GM23338 (cell line): ENCODE measurements at regions not wholly inside any gene's neighbourhood (a gene's known extent, or its start where the extent isn't known, plus 50 kb on each side); places are given as distances from the start of the nearest gene placed in this dataset.

Source experiments
- ATAC-seq: fragments of 200-7000 bp; cut with Tn5 transposase; 3 replicates; pipeline ENCODE4 v1.9.1; 2020
- DNase-seq: peaks from one replicate; pipeline ENCODE4 v3.0.0-alpha.2; 2015; ENCODE audit warnings: low spot score
- H2AFZ ChIP-seq: fragments of 200-600 bp; sonication (generic); 2 replicates; pipeline ENCODE4 v1.8.0; 2016; ENCODE audit warnings: antibody characterized with exemption, mild to moderate bottlenecking, moderate library complexity
- H3F3A ChIP-seq: fragments of 200-600 bp; sonication (generic); replicated peaks from 2 replicates; pipeline ENCODE4 v1.8.0; 2017; ENCODE audit warnings: antibody characterized with exemption, mixed run types, low read depth
- H3K27ac ChIP-seq: fragments of 200-600 bp; sonication (generic); 2 replicates; pipeline ENCODE4 v1.6.1; 2016; ENCODE audit warnings: low read depth
- H3K27me3 ChIP-seq: fragments of 200-600 bp; sonication (generic); 2 replicates; pipeline ENCODE4 v1.8.0; 2016; ENCODE audit warnings: mild to moderate bottlenecking, mixed run types, moderate library complexity; ENCODE audit not compliant: insufficient read depth
- H3K36me3 ChIP-seq: fragments of 200-600 bp; sonication (generic); 2 replicates; pipeline ENCODE4 v1.8.0; 2016; ENCODE audit warnings: mild to moderate bottlenecking; ENCODE audit not compliant: insufficient read depth
- H3K4me1 ChIP-seq: fragments of 200-600 bp; sonication (generic); 2 replicates; pipeline ENCODE4 v1.8.0; 2016; ENCODE audit warnings: mild to moderate bottlenecking, moderate library complexity; ENCODE audit not compliant: insufficient read depth
- H3K4me2 ChIP-seq: fragments of 200-600 bp; sonication (generic); 2 replicates; pipeline ENCODE4 v1.7.1; 2017; ENCODE audit warnings: mixed run types
- H3K4me3 ChIP-seq: fragments of 200-600 bp; sonication (generic); 2 replicates; pipeline ENCODE4 v1.6.1; 2016; ENCODE audit warnings: mixed run types
- H3K79me2 ChIP-seq: fragments of 200-600 bp; sonication (generic); replicated peaks from 2 replicates; pipeline ENCODE4 v1.8.0; 2017; ENCODE audit warnings: mild to moderate bottlenecking; ENCODE audit not compliant: insufficient read depth
- H3K9me2 ChIP-seq: fragments of 200-600 bp; sonication (generic); 2 replicates; pipeline ENCODE4 v1.8.0; 2017; ENCODE audit not compliant: insufficient read depth
- H4K20me1 ChIP-seq: fragments of 200-600 bp; sonication (generic); replicated peaks from 2 replicates; pipeline ENCODE4 v1.8.0; 2017; ENCODE audit warnings: mild to moderate bottlenecking; ENCODE audit not compliant: insufficient read depth
- H3K27ac Mint-ChIP-seq: 2 replicates; pipeline ENCODE4 v1.8.0; 2020; ENCODE audit warnings: inconsistent platforms, mild to moderate bottlenecking, moderate library complexity, mixed read lengths
- H3K27me3 Mint-ChIP-seq: 3 replicates; pipeline ENCODE4 v1.8.0; 2022; ENCODE audit warnings: low read depth, mild to moderate bottlenecking, moderate library complexity, mixed read lengths, inconsistent platforms; ENCODE audit not compliant: insufficient read depth, poor library complexity
- H3K36me3 Mint-ChIP-seq: 3 replicates; pipeline ENCODE4 v1.8.0; 2021; ENCODE audit warnings: low read depth, mild to moderate bottlenecking, inconsistent platforms, moderate library complexity, mixed read lengths
- H3K4me1 Mint-ChIP-seq: 3 replicates; pipeline ENCODE4 v1.8.0; 2020; ENCODE audit warnings: mild to moderate bottlenecking, inconsistent platforms, mixed read lengths
- H3K4me3 Mint-ChIP-seq: 3 replicates; pipeline ENCODE4 v1.8.0; 2021; ENCODE audit warnings: moderate library complexity, mild to moderate bottlenecking, inconsistent platforms, mixed read lengths
- H3K9me3 Mint-ChIP-seq: 3 replicates; pipeline ENCODE4 v1.8.0; 2020; ENCODE audit warnings: moderate library complexity, mild to moderate bottlenecking, inconsistent platforms, mixed read lengths
- ETS1 ChIP-seq: IDR thresholded peaks from 2 replicates; pipeline ENCODE4 v1.6.1; 2016; ENCODE audit warnings: antibody characterized with exemption
- STAT1 ChIP-seq: IDR thresholded peaks from one replicate; pipeline ENCODE4 v1.6.1; 2016; ENCODE audit warnings: antibody characterized with exemption; ENCODE audit not compliant: unreplicated experiment
- ZNF331 ChIP-seq: fragments of 250-450 bp; sonication (Bioruptor Pico); IDR thresholded peaks from 2 replicates; pipeline ENCODE4 v1.5.0; 2020; ENCODE audit warnings: low read depth, mild to moderate bottlenecking, moderate library complexity
- TF ChIP-seq, protein P1 (sequence below): fragments of 250-450 bp; sonication (Bioruptor Pico); IDR thresholded peaks from 2 replicates; pipeline ENCODE4 v1.5.0; 2020; ENCODE audit warnings: mild to moderate bottlenecking, moderate library complexity
- TF ChIP-seq, protein P2 (sequence below), 2 experiments: fragments of 200-600 bp in 1 of 2; sonication (generic) in 1 of 2; conservative IDR thresholded peaks; 2 replicates each; pipeline versions ENCODE4 v1.5.1 to v1.6.1; 2016 to 2017; ENCODE audit warnings: antibody characterized with exemption in 2 of 2, low read depth in 2 of 2, mild to moderate bottlenecking in 2 of 2, moderate library complexity in 1 of 2

DNA sequence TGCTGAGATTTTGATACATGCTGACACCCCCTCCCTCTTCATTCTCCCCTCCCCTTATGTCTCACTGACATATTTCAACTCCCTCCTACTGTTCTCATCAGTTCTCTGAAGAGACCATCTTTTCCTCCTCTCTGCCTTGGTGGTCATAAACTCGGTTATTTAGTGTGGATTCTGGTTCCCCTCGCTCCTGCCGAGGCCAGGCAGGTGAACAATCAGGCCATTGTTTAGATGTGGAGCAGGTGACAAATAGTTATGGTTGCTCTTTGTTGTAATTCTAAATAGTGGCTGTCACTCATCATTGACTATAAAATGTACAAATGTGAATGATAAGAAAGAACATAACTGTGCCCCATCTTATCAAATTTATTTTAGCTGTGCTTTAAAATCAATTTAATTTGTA is 324.6 kb downstream of the BCOR start (continued):
- TF ChIP-seq, protein P1, sequence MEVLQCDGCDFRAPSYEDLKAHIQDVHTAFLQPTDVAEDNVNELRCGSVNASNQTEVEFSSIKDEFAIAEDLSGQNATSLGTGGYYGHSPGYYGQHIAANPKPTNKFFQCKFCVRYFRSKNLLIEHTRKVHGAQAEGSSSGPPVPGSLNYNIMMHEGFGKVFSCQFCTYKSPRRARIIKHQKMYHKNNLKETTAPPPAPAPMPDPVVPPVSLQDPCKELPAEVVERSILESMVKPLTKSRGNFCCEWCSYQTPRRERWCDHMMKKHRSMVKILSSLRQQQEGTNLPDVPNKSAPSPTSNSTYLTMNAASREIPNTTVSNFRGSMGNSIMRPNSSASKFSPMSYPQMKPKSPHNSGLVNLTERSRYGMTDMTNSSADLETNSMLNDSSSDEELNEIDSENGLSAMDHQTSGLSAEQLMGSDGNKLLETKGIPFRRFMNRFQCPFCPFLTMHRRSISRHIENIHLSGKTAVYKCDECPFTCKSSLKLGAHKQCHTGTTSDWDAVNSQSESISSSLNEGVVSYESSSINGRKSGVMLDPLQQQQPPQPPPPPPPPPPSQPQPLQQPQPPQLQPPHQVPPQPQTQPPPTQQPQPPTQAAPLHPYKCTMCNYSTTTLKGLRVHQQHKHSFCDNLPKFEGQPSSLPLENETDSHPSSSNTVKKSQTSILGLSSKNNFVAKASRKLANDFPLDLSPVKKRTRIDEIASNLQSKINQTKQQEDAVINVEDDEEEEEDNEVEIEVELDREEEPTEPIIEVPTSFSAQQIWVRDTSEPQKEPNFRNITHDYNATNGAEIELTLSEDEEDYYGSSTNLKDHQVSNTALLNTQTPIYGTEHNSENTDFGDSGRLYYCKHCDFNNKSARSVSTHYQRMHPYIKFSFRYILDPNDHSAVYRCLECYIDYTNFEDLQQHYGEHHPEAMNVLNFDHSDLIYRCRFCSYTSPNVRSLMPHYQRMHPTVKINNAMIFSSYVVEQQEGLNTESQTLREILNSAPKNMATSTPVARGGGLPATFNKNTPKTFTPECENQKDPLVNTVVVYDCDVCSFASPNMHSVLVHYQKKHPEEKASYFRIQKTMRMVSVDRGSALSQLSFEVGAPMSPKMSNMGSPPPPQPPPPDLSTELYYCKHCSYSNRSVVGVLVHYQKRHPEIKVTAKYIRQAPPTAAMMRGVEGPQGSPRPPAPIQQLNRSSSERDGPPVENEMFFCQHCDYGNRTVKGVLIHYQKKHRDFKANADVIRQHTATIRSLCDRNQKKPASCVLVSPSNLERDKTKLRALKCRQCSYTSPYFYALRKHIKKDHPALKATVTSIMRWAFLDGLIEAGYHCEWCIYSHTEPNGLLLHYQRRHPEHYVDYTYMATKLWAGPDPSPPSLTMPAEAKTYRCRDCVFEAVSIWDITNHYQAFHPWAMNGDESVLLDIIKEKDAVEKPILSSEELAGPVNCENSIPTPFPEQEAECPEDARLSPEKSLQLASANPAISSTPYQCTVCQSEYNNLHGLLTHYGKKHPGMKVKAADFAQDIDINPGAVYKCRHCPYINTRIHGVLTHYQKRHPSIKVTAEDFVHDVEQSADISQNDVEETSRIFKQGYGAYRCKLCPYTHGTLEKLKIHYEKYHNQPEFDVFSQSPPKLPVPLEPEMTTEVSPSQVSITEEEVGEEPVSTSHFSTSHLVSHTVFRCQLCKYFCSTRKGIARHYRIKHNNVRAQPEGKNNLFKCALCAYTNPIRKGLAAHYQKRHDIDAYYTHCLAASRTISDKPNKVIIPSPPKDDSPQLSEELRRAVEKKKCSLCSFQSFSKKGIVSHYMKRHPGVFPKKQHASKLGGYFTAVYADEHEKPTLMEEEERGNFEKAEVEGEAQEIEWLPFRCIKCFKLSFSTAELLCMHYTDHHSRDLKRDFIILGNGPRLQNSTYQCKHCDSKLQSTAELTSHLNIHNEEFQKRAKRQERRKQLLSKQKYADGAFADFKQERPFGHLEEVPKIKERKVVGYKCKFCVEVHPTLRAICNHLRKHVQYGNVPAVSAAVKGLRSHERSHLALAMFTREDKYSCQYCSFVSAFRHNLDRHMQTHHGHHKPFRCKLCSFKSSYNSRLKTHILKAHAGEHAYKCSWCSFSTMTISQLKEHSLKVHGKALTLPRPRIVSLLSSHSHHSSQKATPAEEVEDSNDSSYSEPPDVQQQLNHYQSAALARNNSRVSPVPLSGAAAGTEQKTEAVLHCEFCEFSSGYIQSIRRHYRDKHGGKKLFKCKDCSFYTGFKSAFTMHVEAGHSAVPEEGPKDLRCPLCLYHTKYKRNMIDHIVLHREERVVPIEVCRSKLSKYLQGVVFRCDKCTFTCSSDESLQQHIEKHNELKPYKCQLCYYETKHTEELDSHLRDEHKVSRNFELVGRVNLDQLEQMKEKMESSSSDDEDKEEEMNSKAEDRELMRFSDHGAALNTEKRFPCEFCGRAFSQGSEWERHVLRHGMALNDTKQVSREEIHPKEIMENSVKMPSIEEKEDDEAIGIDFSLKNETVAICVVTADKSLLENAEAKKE (CRISPR knock-in tag): no peak

DNA sequence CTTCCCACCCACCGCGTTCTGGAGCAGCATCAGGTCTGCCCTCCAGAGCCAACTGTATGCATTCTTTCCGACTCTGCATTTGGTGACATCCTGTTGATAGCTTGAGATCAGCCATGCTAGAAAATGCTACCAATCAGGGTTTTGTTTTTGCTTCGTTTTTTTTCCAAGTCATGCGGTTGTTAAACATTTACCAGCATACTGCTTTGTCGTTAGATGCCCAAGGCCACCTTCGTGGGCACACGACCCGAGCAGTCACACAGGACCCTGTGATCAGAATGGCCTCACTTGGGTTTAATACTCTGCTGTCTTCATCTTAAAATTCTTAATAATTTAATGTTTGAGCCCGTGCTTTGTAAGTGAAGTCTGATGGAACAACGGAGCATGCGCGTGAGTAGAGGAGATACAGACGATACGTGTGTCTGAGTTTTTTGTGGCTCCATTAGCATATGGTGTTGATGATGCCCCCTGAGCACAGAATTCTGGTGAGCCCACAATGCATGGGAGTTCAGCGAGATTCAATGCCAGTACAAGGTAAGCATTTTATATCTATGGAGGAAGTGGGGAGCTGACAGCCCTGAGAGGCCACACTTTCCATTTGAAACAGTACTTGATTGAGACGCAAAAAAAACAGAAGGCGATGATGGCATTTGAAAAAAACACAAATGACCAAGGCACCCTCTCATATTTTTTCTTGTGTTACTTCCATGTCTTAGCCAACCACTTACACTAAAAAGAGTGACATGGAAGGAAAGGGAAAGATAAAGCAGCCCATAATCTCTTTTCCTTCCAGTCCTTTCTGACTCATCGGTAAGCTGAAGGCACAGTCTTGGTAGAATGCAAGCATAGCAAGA is 323.6 kb downstream of the BCOR start:
- H2AFZ ChIP-seq: no peak overlapping the region
- H3K4me1 Mint-ChIP-seq: peaks cover 47% of the 10 kb centered on the region
- DNase-seq: no peak
- H3F3A ChIP-seq: peaks cover 7% of the 10 kb centered on the region; the same call in 1 of the 2 replicates
- 0 out of 2 replicates have a peak overlapping the region, but pooled peaks have one; percentile 69 for H3K4me2 ChIP-seq
- no peak overlapping the region for H3K27ac Mint-ChIP-seq
- no peaks in the 10 kb centered on the region; the same call in 1 of the 3 replicates for H3K9me3 Mint-ChIP-seq
- ATAC-seq: no peak
- peaks cover 32% of the 10 kb centered on the region for H3K4me1 ChIP-seq
- H3K27ac ChIP-seq: peak overlapping the region; percentile 92; the same call in 1 of the 2 replicates
- no peaks in the 10 kb centered on the region for H3K36me3 ChIP-seq
- H3K79me2 ChIP-seq: no peaks in the 10 kb centered on the region
- H3K27me3 ChIP-seq: no peaks in the 10 kb centered on the region
- no peaks in the 10 kb centered on the region; the same call in 2 of the 3 replicates for H3K36me3 Mint-ChIP-seq
- H4K20me1 ChIP-seq: no peaks in the 10 kb centered on the region
- H3K9me2 ChIP-seq: no peaks in the 10 kb centered on the region
- peak overlapping the region; percentile 28; the same call in 1 of the 3 replicates for H3K4me3 Mint-ChIP-seq
- H3K27me3 Mint-ChIP-seq: peaks cover 14% of the 10 kb centered on the region
- H3K4me3 ChIP-seq: no peak overlapping the region
- TF ChIP-seq, protein P2, sequence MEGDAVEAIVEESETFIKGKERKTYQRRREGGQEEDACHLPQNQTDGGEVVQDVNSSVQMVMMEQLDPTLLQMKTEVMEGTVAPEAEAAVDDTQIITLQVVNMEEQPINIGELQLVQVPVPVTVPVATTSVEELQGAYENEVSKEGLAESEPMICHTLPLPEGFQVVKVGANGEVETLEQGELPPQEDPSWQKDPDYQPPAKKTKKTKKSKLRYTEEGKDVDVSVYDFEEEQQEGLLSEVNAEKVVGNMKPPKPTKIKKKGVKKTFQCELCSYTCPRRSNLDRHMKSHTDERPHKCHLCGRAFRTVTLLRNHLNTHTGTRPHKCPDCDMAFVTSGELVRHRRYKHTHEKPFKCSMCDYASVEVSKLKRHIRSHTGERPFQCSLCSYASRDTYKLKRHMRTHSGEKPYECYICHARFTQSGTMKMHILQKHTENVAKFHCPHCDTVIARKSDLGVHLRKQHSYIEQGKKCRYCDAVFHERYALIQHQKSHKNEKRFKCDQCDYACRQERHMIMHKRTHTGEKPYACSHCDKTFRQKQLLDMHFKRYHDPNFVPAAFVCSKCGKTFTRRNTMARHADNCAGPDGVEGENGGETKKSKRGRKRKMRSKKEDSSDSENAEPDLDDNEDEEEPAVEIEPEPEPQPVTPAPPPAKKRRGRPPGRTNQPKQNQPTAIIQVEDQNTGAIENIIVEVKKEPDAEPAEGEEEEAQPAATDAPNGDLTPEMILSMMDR (conservative IDR thresholded peaks at IDR 0.05; ENCODE audit: low read depth in 2 of 2): no peak
- no peak for TF ChIP-seq ETS1
- TF ChIP-seq STAT1: no peak
- no peak for TF ChIP-seq ZNF331 (CRISPR knock-in tag)
